CD14-positive monocyte (primary cell): ENCODE measurements at regions not wholly inside any gene's neighbourhood (a gene's known extent, or its start where the extent isn't known, plus 50 kb on each side); places are given as distances from the start of the nearest gene placed in this dataset.

Experiments used
- DNase-seq, 3 donors: peaks; one replicate each; pipeline ENCODE4 v3.0.0-alpha.2; 2011 to 2022
- H2AFZ ChIP-seq: 2 replicates; pipeline ENCODE4 v1.6.0; 2012; ENCODE audit warnings: mild to moderate bottlenecking, low read depth, low read length, inconsistent platforms; ENCODE audit not compliant: insufficient read depth, poor library complexity, severe bottlenecking
- H3K27ac ChIP-seq, 2 donors: 1 replicate in 1 of 2; 2 replicates in 1 of 2; pipeline ENCODE4 v1.5.1; 2012 to 2013; ENCODE audit warnings: low read length in 2 of 2, control low read depth in 1 of 2, inconsistent platforms in 1 of 2, low read depth in 1 of 2, mild to moderate bottlenecking in 1 of 2
- H3K27me3 ChIP-seq, 2 donors: one replicate each; pipeline versions ENCODE4 v1.6.0 to v1.6.1; 2011 to 2013; ENCODE audit warnings: low read length in 2 of 2; ENCODE audit not compliant: control insufficient read depth in 2 of 2, insufficient read depth in 2 of 2
- H3K36me3 ChIP-seq, 2 donors: replicated peaks in 1 of 2; 1 replicate in 1 of 2; 2 replicates in 1 of 2; pipeline versions ENCODE4 v1.5.1 to v1.6.1; 2012 to 2013; ENCODE audit warnings: low read length in 2 of 2, control low read depth in 1 of 2, inconsistent platforms in 1 of 2, mild to moderate bottlenecking in 1 of 2; ENCODE audit not compliant: insufficient read depth in 2 of 2, control insufficient read depth in 1 of 2
- H3K4me1 ChIP-seq, 2 donors: 1 replicate in 1 of 2; 2 replicates in 1 of 2; pipeline versions ENCODE4 v1.5.1 to v1.6.1; 2012 to 2013; ENCODE audit warnings: low read length in 2 of 2, control low read depth in 1 of 2, inconsistent platforms in 1 of 2, mild to moderate bottlenecking in 1 of 2, moderate library complexity in 1 of 2; ENCODE audit not compliant: insufficient read depth in 2 of 2, control insufficient read depth in 1 of 2
- H3K4me2 ChIP-seq: replicated peaks from 2 replicates; pipeline ENCODE3; 2012; ENCODE audit warnings: low read length, moderate library complexity, mild to moderate bottlenecking; ENCODE audit not compliant: poor library complexity, severe bottlenecking; ENCODE audit errors: extremely low read depth
- H3K4me3 ChIP-seq, 3 experiments: fragments of 200-600 bp in 1 of 3; sonication (generic) in 1 of 3; replicated peaks in 1 of 3; 1 replicate in 2 of 3; 2 replicates in 1 of 3; pipeline ENCODE4 v1.5.1; 2011 to 2013; ENCODE audit warnings: low read length in 3 of 3, mild to moderate bottlenecking in 3 of 3, control low read depth in 2 of 3, low read depth in 2 of 3, inconsistent platforms in 1 of 3, moderate library complexity in 1 of 3
- H3K79me2 ChIP-seq: 2 replicates; pipeline ENCODE4 v1.6.0; 2012; ENCODE audit warnings: mild to moderate bottlenecking, control low read depth, inconsistent platforms, low read length, moderate library complexity; ENCODE audit not compliant: insufficient read depth
- H3K9ac ChIP-seq: 2 replicates; pipeline ENCODE4 v1.6.0; 2017; ENCODE audit warnings: low read length, mild to moderate bottlenecking; ENCODE audit not compliant: insufficient read depth, poor library complexity, severe bottlenecking
- H3K9me3 ChIP-seq, 2 donors: replicated peaks in 1 of 2; 1 replicate in 1 of 2; 2 replicates in 1 of 2; pipeline versions ENCODE4 v1.5.1 to v1.6.1; 2012 to 2013; ENCODE audit warnings: low read length in 2 of 2, control low read depth in 1 of 2; ENCODE audit not compliant: control insufficient read depth in 1 of 2, insufficient read depth in 1 of 2
- H4K20me1 ChIP-seq: 2 replicates; pipeline ENCODE4 v1.6.0; 2012; ENCODE audit warnings: mild to moderate bottlenecking, low read length, control low read depth, moderate library complexity; ENCODE audit not compliant: insufficient read depth
- H3K27ac Mint-ChIP-seq, 7 donors: one replicate each; pipeline ENCODE4 v1.8.0; 2020; ENCODE audit warnings: mild to moderate bottlenecking in 7 of 7, mixed read lengths in 7 of 7, moderate library complexity in 6 of 7, inconsistent platforms in 2 of 7
- H3K27me3 Mint-ChIP-seq, 3 donors: one replicate each; pipeline ENCODE4 v1.8.0; 2021 to 2022; ENCODE audit warnings: low read depth in 3 of 3, mild to moderate bottlenecking in 3 of 3, mixed read lengths in 3 of 3, moderate library complexity in 3 of 3, inconsistent platforms in 1 of 3
- H3K36me3 Mint-ChIP-seq, 2 donors: one replicate each; pipeline ENCODE4 v1.8.0; 2020; ENCODE audit warnings: mixed read lengths in 2 of 2, inconsistent platforms in 1 of 2, mild to moderate bottlenecking in 1 of 2
- H3K4me1 Mint-ChIP-seq: one replicate; pipeline ENCODE4 v1.8.0; 2020; ENCODE audit warnings: mild to moderate bottlenecking, mixed read lengths
- H3K4me3 Mint-ChIP-seq, 2 donors: one replicate each; pipeline ENCODE4 v1.8.0; 2020; ENCODE audit warnings: mild to moderate bottlenecking in 2 of 2, mixed read lengths in 2 of 2, moderate library complexity in 1 of 2
- H3K9me3 Mint-ChIP-seq, 7 donors: one replicate each; pipeline ENCODE4 v1.8.0; 2020 to 2022; ENCODE audit warnings: mixed read lengths in 7 of 7, mild to moderate bottlenecking in 6 of 7, moderate library complexity in 6 of 7, inconsistent platforms in 2 of 7
- WGBS: methylation state at CpG from one replicate; pipeline ENCODE4 v1.1.5; 2013; ENCODE audit warnings: missing lambda C conversion rate; ENCODE audit not compliant: insufficient coverage; 5-methylcytosine and 5-hydroxymethylcytosine counted together
- intact Hi-C, 2 donors: fragments of 100-400 bp; cut with micrococcal nuclease; formaldehyde crosslinking; loops; one replicate each; pipeline versions ENCODE4 v1.15.0 to v1.15.1; 2023
- TF ChIP-seq, protein P1 (sequence below): fragments of 200-600 bp; IDR thresholded peaks from one replicate; pipeline ENCODE4 v1.8.0; 2022; ENCODE audit warnings: antibody characterized with exemption, mild to moderate bottlenecking

- TF ChIP-seq, protein P1, sequence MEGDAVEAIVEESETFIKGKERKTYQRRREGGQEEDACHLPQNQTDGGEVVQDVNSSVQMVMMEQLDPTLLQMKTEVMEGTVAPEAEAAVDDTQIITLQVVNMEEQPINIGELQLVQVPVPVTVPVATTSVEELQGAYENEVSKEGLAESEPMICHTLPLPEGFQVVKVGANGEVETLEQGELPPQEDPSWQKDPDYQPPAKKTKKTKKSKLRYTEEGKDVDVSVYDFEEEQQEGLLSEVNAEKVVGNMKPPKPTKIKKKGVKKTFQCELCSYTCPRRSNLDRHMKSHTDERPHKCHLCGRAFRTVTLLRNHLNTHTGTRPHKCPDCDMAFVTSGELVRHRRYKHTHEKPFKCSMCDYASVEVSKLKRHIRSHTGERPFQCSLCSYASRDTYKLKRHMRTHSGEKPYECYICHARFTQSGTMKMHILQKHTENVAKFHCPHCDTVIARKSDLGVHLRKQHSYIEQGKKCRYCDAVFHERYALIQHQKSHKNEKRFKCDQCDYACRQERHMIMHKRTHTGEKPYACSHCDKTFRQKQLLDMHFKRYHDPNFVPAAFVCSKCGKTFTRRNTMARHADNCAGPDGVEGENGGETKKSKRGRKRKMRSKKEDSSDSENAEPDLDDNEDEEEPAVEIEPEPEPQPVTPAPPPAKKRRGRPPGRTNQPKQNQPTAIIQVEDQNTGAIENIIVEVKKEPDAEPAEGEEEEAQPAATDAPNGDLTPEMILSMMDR = no peak
- Histone ChIP-seq H3K27ac (no peak overlapping the region), H3K4me2 (no peak overlapping the region), H4K20me1 (no peaks in the 10 kb centered on the region), H3K36me3 (peaks cover 0 to 6% of the 10 kb centered on the region in 2 donors), H3K79me2 (no peaks in the 10 kb centered on the region), H3K9ac (no peak overlapping the region), H3K4me3 (no peak overlapping the region), H3K4me1 (peaks cover 4 to 8% of the 10 kb centered on the region in 2 donors), H3K27me3 (no peaks in the 10 kb centered on the region), H3K9me3 (peaks cover 46 to 64% of the 10 kb centered on the region in 2 donors), H2AFZ (no peak overlapping the region)
- no peak overlapping the region for H3K4me3 Mint-ChIP-seq
- DNase-seq = no peak
- peaks cover 10 to 29% of the 10 kb centered on the region in 2 donors for H3K36me3 Mint-ChIP-seq
- intact Hi-C loops = no loop called here
- no peak overlapping the region for H3K27ac Mint-ChIP-seq
- peaks cover 0 to 1% (median 0%) of the 10 kb centered on the region in 3 donors for H3K27me3 Mint-ChIP-seq
- H3K4me1 Mint-ChIP-seq = peaks cover 12% of the 10 kb centered on the region
- peaks cover 57 to 74% (median 60%) of the 10 kb centered on the region in 7 donors for H3K9me3 Mint-ChIP-seq
Measured at GRCh38 chr5:35561396-35561795, 56.3 kb upstream of the SPEF2 start.

GRCh38 chr5:35557748-35558147 is 59.9 kb upstream of the SPEF2 start:
- Histone ChIP-seq H3K9ac (no peak overlapping the region), H3K4me1 (no peaks in the 10 kb centered on the region), H3K4me3 (no peak overlapping the region), H3K9me3 (peaks cover 32 to 54% of the 10 kb centered on the region in 2 donors), H3K27me3 (no peaks in the 10 kb centered on the region), H3K79me2 (no peaks in the 10 kb centered on the region), H2AFZ (no peak overlapping the region), H3K27ac (no peak overlapping the region), H3K4me2 (no peak overlapping the region), H4K20me1 (no peaks in the 10 kb centered on the region), H3K36me3 (peaks cover 0 to under 1% of the 10 kb centered on the region in 2 donors)
- H3K9me3 Mint-ChIP-seq = peaks cover 40 to 55% (median 43%) of the 10 kb centered on the region in 7 donors
- H3K27ac Mint-ChIP-seq = no peak overlapping the region
- no peak for DNase-seq
- no peaks in the 10 kb centered on the region for H3K27me3 Mint-ChIP-seq
- H3K4me1 Mint-ChIP-seq = peaks cover 2% of the 10 kb centered on the region
- intact Hi-C loops = no loop called here
- peaks cover 7 to 17% of the 10 kb centered on the region in 2 donors for H3K36me3 Mint-ChIP-seq
- no peak overlapping the region for H3K4me3 Mint-ChIP-seq
- TF ChIP-seq, protein P1 = no peak
- WGBS = no CpG with 5 or more reads among the region's 1 CpG
